GM18508 (cell line): ENCODE measurements at regions not wholly inside any gene's neighbourhood (a gene's known extent, or its start where the extent isn't known, plus 50 kb on each side); places are given as distances from the start of the nearest gene placed in this dataset.
"Not testable (repeated sequence)": the region's sequence is repeated elsewhere in the genome, so short reads cannot be mapped to it uniquely, and the experiment has no call there.

Experiments
- ATAC-seq: cut with Tn5 transposase; IDR thresholded peaks from one replicate; pipeline ENCODE4 v1.9.1; 2021; ENCODE audit warnings: moderate number of reproducible peaks; ENCODE audit not compliant: insufficient read depth, unreplicated experiment

DNA sequence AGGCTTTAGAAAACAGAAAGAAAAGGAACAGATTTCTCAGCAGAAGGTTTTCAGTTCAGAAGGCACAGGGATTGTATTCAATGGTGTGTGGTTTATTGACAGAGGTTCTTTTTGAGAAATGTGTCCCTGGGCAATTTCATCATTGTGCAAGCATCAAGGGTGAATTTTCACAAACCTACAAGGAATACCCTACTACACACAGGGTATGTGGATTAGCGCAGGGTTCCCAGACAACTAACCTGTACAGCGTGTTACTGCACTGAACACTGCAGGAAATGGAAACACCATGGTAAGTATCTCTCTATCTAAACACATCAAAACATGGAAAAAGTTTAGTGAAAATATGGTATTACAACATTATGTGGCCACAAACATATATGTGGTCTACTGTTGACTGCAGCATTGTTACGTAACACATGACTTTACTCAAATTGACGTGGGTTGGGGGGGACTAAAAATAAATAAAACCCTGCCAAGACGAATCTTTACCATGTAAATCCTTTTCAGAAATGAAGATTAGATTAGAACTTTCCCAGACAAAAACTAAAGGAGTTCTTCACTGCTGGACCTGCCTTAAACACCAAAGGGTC is 893.1 kb downstream of the TMEM121 start:
- ATAC-seq = no peak

DNA sequence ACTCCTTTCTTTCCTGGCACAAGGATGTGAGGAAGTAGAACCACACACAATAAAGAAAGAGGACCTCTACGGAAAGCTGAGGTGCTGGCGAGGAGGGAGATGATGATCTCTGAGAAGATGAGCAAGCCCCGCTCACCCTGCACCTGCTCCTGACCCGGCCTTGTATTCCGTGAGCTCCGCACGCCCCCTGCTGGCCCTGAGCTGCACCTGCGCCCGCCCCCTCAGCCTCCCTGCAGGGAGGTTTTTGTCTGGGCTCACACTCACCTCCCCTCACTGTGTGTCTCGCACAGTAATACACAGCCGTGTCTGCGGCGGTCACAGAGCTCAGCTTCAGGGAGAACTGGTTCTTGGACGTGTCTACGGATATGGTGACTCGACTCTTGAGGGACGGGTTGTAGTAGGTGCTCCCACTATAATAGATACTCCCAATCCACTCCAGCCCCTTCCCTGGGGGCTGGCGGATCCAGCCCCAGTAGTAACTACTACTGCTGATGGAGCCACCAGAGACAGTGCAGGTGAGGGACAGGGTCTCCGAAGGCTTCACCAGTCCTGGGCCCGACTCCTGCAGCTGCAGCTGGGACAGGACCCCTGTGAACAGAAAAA is 895.1 kb downstream of the TMEM121 start:
- ATAC-seq = not testable (repeated sequence)

DNA sequence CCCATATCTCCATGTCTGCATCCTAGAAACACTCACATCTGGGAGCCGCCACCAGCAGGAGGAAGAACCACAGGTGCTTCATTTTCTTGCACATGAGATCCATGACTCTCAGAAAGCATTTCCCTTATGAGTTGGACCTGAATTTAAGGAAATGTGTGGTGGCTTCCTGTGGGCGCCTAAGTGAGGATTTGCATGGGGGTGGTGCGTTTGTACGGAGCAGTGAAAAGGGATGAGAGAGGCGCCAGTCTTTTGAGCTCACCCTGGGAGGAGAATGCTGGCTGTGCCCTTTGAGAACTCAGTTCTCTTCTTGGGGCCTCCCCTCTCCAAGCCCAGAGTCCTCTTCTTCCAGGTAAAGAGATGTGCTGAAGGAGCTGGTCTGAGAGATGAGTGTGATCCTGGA is 895.7 kb downstream of the TMEM121 start:
- ATAC-seq = no peak

DNA sequence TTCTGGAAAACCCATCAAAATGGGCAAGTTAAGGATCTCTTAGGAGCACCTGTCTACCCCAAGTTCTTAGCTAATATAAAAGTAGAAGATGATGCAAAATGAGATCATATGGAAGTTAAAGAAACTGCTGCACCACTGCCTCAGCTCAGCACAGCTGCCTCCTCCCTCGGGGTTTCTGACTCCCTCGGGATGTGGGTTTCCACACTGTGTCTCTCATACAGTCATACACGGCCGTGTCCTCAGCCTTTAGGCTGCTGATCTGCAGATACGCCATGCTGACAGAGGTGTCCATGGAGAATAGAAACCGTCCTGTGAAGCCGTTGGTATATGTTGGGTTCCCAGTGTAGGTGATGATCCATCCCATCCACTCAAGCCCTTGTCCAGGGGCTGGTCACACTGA is 898.8 kb downstream of the TMEM121 start:
- ATAC-seq = not testable (repeated sequence)

DNA sequence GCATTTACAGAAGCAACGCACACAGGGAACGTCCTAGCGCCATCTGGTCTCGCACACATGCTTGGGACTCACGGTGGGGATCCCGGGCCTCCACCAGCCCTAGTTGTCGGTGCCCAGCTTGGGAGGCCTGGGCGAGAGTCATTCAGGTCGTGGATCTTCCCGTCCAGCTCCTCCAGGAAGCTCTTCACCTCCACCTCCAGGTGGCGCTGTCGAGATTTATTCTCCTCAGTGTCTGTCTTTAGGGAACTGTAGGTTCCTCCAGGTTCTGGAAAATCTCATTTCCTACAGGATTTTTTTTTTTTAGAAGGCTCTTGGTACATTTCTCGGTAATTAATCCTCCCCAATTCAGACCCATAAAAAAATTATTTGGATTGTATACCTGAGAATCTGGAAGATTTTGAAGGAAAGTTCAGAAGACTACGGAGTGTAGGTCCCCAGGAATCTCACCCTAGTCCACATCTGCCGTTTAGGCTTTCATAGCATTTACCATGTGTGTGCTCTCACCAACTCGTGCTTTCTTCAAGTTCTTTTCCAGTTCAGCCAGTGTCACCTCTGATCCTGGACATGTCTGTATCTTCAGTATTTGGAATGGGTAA is 910.0 kb downstream of the TMEM121 start:
- ATAC-seq = no peak

DNA sequence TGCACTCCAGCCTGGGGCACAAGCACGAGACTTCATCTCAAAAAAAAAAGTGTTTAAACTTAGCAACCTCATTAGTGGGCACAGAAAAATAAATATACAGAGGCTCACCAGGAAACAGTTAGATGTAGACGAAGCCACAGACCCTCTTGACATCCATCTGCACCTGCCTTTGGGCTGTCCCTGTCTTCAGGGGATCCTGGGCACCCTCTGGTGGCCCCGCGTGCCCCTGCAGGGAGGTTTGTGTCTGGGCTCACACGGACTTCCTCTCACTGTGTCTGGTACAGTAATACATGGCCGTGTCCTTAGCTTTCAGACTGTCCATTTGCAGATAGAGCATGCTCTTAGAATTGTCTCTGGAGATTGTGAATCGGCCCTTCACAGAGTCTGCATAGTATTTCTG is 916.5 kb downstream of the TMEM121 start:
- no peak for ATAC-seq

DNA sequence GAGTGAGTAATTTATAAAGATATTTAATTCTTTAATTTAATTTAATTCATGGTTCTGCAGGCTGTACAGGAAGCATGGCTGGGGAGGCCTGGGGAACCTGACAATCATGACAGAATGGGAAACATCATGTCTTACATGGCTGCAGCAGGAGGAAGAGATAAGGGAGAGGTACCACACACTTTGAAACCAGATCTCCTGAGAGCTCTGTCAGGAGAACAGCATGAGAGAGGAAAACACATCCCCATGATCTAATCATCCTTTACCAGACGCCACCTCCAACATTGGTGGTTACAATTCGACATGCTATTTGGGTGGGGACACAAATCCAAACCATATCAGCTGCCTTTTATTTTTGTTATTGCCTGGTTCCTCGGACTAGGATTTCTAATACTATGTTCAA is 928.6 kb downstream of the TMEM121 start:
- no peak for ATAC-seq

DNA sequence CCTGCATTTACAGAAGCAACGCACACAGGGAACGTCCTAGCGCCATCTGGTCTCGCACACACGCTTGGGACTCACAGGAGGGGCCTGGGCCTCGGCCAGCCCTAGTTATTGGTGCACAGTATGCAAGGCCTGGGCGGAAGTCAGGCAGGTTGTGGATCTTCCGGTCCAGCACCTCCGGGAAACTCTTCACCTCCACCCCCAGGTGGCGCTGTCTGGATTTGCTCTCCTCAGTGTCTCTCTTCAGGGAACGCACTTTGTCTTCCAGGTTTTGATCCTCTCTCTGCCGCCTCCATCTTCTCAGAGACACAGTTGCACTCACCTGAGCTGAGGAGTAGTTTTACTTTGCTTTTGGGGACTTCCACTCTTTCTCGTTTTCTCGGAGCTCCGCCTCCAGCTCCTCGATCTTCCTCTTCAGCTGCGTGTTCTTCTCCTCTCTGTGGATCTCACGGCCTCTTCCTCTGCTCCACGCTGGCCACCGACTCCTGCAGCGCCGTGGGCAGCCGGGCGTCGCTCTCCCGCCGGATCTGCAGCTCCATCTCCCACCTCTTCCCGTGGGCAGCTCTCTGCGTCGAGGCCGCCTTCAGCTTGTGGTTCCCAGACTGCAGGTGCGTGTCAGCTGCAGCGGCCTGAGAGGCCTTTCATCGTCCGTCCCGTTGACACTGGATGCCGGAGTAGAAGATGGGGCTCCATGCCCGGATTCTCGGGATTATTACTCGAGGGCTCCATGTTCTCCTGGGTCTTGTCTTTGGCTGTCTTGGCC is 933.8 kb downstream of the TMEM121 start:
- no peak for ATAC-seq

DNA sequence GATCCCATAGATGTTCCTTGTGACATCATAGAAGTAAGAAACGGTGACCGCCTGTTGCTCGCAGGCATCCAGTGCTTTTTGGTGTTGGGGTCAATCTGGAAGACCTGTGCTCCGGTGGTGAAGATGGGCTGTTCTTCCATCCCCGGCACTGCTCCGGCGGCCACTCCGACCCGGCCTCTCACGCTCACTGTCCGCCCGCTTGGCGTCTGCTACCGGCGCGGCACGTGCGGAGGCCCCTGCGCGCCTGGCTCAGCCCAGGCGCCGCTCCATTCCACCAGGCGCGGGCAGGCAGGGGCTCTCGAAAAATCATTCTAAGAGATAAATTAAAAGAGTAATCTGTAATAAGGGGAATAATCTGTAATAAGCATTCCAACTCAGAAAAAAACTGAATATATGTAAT is 934.5 kb downstream of the TMEM121 start:
- ATAC-seq = no peak

DNA sequence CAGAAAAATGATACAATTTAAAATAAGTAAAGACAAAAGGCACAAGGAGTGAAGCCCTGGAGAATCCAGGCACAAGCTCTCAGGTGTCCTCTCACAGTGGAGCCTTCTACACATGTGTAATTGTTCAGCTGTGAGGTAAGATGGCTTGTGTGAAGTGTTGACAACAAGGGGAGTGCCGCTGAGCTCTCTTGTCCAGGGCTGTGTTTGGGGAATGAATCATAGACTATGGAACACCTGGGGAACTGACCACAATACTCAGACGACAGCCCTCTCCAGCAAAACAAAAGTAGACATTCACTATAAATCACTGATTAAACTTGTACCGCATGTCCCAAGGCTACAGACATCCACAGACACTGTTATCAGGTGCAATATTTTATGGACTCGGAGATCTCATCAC is 940.1 kb downstream of the TMEM121 start:
- ATAC-seq = not testable (repeated sequence)

DNA sequence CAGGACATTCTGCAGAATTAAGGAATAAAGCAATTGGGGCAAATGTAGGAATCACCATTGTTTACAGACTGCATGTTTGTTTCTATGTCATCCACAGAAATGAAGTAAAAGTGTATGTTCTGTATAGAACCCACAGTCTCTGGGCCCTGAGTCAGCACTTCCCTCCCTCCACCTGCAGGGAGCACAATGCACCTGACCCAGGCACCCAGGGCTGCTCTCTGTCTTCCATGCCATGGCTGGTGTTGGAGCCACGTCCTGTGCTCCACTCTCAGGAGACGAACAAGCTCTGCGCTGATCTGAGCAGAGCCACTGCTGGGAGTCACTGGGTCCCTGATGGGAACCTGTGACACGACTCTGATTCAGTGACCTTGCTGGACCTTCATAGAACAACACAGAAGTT is 942.5 kb downstream of the TMEM121 start:
- ATAC-seq = not testable (repeated sequence)

DNA sequence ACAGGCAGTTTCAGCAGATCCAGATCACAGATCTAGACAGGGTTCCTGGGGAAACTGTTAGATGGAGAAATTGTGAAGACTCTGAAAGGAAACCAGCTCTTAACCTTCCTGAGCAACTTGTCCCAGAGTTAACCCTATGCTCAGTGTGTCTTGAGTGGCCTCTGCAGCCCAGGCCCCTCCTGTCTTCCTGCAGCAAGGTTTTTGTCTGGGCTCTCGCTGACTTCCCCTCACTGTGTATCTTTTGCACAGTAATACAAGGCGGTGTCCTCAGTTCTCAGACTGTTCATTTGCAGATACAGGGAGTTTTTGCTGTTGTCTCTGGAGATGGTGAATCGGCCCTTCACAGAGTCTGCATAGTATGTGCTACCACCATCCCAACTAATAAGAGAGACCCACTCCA is 943.6 kb downstream of the TMEM121 start:
- not testable (repeated sequence) for ATAC-seq

DNA sequence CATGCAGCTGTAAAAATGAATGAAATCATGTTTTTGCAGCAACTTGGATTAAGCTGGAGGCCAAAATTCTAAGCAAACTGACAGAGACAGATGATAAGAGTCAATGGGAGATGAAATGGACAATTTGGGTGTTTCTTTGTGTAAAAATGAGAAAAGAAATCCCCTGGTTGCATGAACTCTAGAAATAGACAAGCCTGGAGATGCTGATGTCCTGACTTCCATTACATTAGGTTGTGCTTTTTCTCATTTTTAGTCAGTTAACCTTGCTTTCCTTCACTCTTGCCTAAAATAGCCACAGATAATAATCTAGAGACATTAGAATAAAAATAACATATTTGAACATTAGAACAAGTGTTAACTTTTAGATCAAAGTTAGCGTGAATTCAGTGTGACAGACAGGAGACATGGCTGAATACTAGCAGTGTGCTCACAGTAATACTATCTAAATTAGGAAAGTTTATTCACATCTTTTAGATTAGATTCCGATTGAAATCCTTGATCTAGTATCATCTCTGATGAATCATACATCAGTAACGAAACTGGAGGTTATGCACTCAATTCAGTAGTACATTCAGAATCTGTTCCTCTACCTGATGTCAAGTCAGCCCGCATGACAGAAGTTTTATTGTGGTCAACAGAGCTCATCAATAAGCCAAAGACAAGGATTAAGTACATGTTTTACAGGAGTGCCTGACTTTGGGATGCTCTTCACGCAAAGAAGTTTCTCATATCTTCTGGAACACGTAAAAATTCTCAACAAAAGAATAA is 948.1 kb downstream of the TMEM121 start:
- ATAC-seq = not testable (repeated sequence)

DNA sequence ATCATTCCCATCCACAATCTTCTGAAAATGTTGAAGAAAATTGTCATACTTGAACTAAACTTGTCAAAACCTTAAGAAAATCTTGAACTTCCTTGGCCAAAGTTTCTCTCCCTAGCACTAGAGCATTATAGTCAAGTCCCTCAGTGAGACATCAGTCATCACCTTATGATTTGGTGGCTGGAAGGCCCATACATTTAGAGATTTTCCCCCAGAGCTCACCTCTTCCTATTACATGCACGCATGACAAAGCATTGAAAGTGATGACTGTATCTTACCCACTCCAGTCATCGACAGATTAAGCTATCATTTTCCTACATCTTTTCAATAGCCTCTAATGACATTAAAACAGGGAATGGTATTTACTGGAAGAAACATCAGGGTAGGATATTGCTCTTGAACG is 948.8 kb downstream of the TMEM121 start:
- not testable (repeated sequence) for ATAC-seq

DNA sequence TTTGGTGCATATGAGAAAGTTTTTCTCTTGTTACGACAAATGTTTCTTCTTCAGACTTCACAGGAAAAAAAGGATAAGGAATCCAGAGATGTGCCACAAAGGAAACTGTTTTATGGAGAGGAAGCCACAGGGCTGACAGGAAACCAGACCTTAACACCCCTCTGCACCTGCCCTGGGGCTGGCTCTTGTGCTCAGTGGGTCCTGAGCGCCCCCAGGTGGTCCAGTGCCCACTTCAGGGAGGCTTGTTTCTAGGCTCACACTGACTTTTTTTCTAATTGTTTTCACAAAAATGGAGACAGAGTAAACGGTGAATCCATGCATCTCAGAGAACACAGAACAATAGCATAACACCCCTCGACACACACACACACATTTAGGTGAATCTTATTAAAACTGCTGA is 951.2 kb downstream of the TMEM121 start:
- ATAC-seq = not testable (repeated sequence)

DNA sequence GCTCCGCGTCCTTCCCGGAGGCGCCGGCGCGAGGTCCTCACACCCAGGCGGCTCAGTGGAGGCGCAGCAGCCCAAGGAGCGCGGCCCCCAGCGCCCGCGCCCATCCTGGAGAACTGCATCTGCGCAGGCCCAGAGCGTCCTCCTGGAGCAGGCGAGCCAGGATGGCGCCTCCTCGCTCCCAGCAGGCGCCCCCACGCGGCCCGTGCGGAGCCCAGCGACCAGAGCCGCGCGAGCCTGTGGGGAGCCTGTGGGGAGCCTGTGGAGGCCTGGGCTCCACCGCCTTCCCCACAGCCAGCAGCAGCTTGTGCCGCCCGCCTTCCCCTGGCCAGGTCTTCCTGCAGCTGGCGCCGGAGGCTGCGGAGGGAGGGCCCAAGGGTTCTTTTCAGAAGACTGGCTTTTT is 953.9 kb downstream of the TMEM121 start:
- not testable (repeated sequence) for ATAC-seq

DNA sequence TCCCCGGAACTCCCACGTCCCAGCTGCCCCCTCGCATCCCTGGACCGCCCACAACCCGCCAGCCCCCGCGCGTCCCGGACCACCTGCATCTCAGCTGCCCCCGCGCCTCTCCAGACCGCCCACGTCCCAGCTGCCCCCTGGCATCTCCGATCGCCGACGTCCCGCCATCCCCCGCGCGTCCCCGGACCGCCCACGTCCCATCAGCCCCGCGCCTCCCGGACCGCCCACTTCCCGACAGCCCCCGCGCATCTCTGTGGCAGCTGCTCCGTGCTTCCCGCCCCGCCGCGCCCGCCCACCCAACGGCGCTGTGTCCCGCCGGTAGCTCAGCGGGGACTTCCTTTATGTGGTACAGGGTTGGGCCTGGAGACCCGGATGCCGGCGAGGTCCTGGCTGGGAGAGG is 955.8 kb downstream of the TMEM121 start:
- ATAC-seq = not testable (repeated sequence)

DNA sequence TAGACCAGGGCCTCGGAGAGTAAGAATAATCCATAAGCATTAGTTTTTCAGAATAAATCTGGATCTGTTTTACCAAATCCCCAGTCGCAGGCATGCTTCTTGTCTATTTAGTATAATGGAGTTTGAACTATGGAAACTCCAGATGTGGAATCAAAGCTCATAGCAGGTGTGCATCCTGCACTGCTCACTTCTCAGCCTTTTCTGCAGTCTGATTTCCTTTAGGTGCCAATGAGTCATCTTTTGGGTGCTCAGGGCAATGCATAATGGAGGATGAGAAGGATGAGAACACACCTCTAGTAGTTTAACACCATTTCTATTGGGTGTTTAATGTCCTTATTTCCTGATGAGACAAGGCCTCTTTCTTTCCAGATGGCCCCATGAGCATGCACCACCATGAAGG is 961.2 kb downstream of the TMEM121 start:
- ATAC-seq = no peak

DNA sequence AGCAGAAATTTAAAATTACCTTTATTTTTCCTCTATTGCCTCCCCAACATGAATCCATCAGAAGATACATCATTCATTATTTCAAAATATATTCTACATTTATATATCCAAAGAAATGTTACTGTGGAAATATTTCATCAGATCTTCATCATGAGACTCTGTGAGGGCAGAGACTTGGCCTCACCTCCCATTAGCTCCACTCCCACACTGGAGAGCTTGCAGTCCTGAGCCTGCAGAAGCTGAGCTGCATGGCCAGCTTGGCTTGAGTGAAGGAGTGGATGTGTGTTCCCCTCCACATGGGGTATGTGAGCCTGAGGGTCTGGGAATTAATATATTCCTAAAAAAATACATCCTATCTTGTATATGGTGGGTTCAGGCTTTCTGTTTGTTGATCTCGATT is 961.9 kb downstream of the TMEM121 start:
- no peak for ATAC-seq

DNA sequence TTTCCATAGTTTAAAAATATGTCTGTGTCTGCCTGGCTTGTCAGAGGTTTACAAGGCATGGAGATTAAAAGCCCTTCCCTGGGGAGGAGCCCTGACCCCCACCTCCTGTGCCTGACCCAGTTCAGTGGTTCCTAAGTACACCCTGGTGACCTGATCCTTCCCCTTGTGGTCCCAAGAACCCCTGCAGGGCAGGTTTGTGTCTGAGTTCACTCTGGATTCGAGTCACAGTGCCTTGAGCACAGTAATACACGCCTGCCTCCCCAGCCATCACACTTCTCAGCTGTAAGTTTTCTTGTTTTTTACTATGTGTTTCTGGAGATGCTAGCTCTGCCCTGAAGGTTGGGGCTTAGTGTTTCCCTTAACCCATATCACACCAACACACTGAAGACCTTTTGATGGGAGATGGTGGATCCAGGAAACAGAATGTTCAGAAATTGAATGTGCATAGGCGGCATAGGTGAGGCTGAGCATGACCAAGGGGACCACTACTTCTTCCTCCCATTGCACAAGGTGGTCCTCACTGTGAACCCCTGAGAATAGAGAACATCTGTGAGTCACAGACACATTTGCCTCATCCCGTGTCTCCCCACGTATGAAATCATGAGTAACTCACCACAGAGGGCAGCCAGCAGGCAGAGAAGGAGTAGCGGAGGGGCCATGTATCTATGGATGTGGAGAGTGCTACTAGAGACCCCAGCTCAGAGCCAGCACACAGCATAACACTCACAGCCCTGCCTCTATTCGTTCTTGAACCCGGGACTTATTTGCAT is 962.9 kb downstream of the TMEM121 start:
- no peak for ATAC-seq
